ENCODE measurements at regions not wholly inside any gene's neighbourhood (a gene's known extent, or its start where the extent isn't known, plus 50 kb on each side); places are given as distances from the start of the nearest gene placed in this dataset.
"Not testable (repeated sequence)": the region's sequence is repeated elsewhere in the genome, so short reads cannot be mapped to it uniquely, and the experiment has no call there.

DNA sequence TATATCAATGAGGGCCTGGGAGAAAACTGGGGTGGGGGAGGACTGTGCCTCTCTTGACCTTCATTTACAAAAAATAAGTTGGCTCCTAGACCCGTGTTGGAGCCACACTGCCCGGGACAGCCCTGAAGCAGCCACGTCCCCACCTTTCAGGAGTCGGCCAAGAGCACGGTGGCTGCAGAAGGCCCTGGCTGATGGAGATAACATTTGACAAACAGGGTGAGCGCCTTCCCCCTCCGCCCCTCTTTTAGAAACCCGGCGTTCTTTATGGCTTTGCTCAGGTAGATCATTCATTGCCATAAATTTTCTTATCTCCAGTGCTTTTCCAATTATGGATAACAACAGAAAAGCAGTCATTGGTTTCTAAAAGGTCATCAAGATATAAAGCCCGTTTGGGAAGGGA is 398.1 kb upstream of the TNRC6C start:
- Mint-ChIP-seq H3K4me3 (no peak overlapping the region), H3K27me3 (ENCODE audit: low read depth) (peaks cover 2% of the 10 kb centered on the region), H3K4me1 (peaks cover 23% of the 10 kb centered on the region)

DNA sequence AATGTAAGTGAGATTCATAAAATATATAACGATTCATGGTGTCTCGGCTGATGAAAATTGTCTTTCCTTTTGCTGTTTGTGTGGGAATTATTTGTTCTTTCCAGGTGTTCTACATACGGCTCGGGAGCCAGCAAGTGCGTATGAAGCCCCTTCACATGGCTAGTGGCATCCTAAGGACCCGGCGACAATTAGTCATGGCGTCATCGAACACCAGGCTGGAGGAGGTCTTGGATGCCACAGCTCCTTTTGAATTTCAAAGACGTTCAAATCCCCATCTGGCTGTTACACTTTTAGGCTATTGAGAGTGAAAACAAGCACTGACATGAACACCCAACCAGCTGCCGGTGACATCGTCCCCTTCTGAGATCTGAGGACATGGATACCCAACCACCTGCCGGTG is 397.7 kb upstream of the TNRC6C start:
- Mint-ChIP-seq H3K4me3 (no peak overlapping the region), H3K36me3 (ENCODE audit: low read depth) (no peaks in the 10 kb centered on the region), H3K27me3 (ENCODE audit: low read depth) (peaks cover 2% of the 10 kb centered on the region), H3K27ac (ENCODE audit: unreplicated experiment) (no peak overlapping the region), H3K9me3 (no peaks in the 10 kb centered on the region), H3K4me1 (peaks cover 22% of the 10 kb centered on the region)
- TF ChIP-seq, protein P1, sequence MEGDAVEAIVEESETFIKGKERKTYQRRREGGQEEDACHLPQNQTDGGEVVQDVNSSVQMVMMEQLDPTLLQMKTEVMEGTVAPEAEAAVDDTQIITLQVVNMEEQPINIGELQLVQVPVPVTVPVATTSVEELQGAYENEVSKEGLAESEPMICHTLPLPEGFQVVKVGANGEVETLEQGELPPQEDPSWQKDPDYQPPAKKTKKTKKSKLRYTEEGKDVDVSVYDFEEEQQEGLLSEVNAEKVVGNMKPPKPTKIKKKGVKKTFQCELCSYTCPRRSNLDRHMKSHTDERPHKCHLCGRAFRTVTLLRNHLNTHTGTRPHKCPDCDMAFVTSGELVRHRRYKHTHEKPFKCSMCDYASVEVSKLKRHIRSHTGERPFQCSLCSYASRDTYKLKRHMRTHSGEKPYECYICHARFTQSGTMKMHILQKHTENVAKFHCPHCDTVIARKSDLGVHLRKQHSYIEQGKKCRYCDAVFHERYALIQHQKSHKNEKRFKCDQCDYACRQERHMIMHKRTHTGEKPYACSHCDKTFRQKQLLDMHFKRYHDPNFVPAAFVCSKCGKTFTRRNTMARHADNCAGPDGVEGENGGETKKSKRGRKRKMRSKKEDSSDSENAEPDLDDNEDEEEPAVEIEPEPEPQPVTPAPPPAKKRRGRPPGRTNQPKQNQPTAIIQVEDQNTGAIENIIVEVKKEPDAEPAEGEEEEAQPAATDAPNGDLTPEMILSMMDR (conservative IDR thresholded peaks at IDR 0.05), result no peak
- no peak for DNase-seq (ENCODE audit: low read depth, low spot score)

More for the DNA sequence above, 398.1 kb upstream of the TNRC6C start:
- Mint-ChIP-seq H3K9me3 (no peaks in the 10 kb centered on the region), H3K36me3 (ENCODE audit: low read depth) (no peaks in the 10 kb centered on the region), H3K27ac (ENCODE audit: unreplicated experiment) (no peak overlapping the region)
- no peak for DNase-seq (ENCODE audit: low read depth, low spot score)
- TF ChIP-seq, protein P1 (conservative IDR thresholded peaks at IDR 0.05), result no peak

DNA sequence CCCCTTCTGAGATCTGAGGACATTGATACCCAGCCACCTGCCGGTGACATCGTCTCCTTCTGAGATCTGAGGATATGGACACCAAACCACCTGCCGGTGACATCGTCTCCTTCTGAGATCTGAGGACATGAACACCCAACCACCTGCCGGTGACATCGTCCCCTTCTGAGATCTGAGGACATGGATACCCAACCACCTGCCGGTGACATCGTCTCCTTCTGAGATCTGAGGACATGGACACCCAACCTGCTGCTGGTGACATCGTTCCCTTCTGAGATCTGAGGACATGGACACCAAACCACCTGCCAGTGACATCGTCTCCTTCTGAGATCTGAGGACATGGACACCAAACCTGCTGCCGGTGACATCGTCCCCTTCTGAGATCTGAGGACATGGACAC is 396.1 kb upstream of the TNRC6C start:
- H3K27ac Mint-ChIP-seq (ENCODE audit: unreplicated experiment); H3K4me3 Mint-ChIP-seq; H3K36me3 Mint-ChIP-seq (ENCODE audit: low read depth); H3K27me3 Mint-ChIP-seq (ENCODE audit: low read depth); DNase-seq (ENCODE audit: low read depth, low spot score); H3K9me3 Mint-ChIP-seq: not testable (repeated sequence)
- peaks cover 15% of the 10 kb centered on the region for H3K4me1 Mint-ChIP-seq

DNA sequence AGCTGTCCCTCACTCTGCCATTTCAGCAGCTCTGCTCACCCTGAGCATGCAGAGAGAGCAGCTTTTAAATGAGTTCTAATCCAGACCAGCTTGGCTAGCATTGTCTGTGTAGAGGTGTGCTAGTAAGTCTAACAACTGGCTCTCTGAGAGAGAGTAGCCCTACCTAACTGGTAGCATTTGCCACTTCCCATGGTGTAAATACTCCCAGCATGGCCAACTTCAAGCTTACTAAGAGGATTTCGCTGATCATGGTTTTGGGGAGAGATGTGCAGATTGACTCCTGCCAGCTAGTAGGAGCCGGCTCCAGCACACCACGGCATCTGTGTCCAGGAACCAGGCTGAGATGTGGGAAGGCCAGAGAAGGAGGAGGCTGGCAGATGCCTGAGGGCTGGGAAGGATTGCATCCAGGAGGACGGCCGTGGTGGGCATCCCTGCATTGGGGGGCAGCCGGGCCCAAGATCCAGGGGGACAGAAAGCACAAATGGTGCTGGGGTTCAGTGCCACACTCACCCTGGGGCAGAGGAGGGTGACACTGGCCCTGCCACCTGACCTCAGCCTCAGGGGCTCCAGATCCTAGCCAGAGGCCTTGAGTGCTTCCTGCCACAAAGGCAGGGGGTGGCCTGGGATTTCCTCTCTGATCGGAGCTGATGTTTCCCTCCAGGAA is 394.9 kb upstream of the TNRC6C start:
- Mint-ChIP-seq H3K4me3 (no peak overlapping the region), H3K27ac (ENCODE audit: unreplicated experiment) (no peak overlapping the region), H3K4me1 (peaks cover 16% of the 10 kb centered on the region), H3K9me3 (no peaks in the 10 kb centered on the region), H3K36me3 (ENCODE audit: low read depth) (no peaks in the 10 kb centered on the region), H3K27me3 (ENCODE audit: low read depth) (no peaks in the 10 kb centered on the region)
- DNase-seq (ENCODE audit: low read depth, low spot score), result no peak
- TF ChIP-seq, protein P1 (conservative IDR thresholded peaks at IDR 0.05), result no peak

DNA sequence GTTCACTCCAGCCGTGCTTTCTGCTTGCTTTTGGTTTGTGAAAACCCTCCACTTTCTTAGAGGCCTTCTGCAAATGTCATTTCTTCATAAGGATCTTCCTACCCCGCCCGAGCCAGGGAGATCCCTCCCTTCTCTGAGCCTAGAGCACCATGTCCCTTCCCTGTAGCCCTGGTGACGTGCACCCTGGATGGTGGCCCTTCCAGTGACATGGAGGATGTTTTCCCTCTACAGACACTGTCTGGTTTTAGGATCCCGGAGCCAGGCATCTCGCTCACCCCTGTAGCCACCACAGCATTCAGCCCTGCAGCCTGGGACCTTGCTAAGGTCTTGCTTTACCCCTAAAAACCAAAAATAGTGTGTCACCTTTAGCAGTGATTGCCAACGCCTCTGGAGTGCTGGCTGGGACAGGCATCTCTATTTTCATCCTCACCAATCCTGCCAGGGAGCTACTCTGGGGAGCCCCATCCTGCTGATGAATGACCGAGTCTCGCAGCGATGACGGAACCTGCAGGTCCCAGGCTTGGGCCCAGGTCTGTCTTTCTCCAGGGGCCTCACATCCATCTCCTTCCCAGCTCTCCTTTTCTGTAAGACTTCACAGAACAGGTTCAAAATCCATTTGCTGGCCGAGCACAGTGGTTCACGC is 394.1 kb upstream of the TNRC6C start:
- Mint-ChIP-seq H3K9me3 (no peaks in the 10 kb centered on the region), H3K36me3 (ENCODE audit: low read depth) (no peaks in the 10 kb centered on the region), H3K27ac (ENCODE audit: unreplicated experiment) (no peak overlapping the region), H3K4me1 (peaks cover 10% of the 10 kb centered on the region), H3K4me3 (no peak overlapping the region), H3K27me3 (ENCODE audit: low read depth) (no peaks in the 10 kb centered on the region)
- DNase-seq (ENCODE audit: low read depth, low spot score), result no peak
- TF ChIP-seq, protein P1 (conservative IDR thresholded peaks at IDR 0.05), result no peak

DNA sequence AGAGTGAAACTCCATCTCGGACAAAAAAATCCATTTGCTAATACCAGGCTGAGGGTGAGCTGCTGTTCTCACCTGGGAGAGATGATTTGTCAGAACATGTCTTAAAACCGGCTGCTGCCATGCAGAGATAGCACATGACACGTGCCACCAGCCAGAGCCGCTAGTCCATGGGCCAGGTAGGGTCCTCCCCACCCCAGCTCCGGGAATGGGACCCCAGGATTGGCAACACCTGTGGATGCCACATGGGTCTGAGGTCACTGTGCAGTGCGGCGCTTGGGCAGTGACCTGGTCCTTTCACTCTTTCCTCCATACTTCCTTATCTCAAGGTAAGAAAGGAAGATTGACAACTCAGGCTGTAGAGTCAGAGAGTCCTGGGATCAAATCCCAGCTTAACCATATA is 393.3 kb upstream of the TNRC6C start:
- H3K9me3 Mint-ChIP-seq, result no peaks in the 10 kb centered on the region
- TF ChIP-seq, protein P1 (conservative IDR thresholded peaks at IDR 0.05), result no peak
- H3K4me3 Mint-ChIP-seq, result no peak overlapping the region
- no peaks in the 10 kb centered on the region for H3K27me3 Mint-ChIP-seq (ENCODE audit: low read depth)
- no peaks in the 10 kb centered on the region for H3K36me3 Mint-ChIP-seq (ENCODE audit: low read depth)
- peaks cover 8% of the 10 kb centered on the region for H3K4me1 Mint-ChIP-seq
- H3K27ac Mint-ChIP-seq (ENCODE audit: unreplicated experiment), result no peak overlapping the region
- DNase-seq (ENCODE audit: low read depth, low spot score), result no peak

Data from neural crest cell (in vitro differentiated cells).